NT2/D1 (cell line): ENCODE measurements at regions not wholly inside any gene's neighbourhood (a gene's known extent, or its start where the extent isn't known, plus 50 kb on each side); places are given as distances from the start of the nearest gene placed in this dataset.

ENCODE experiments used
- SUZ12 ChIP-seq: IDR thresholded peaks from 2 replicates; pipeline ENCODE4 v1.6.1; 2011; ENCODE audit not compliant: insufficient read length, insufficient read depth; ENCODE audit errors: extremely low read depth
- YY1 ChIP-seq: IDR thresholded peaks from 2 replicates; pipeline ENCODE4 v1.6.1; 2011; ENCODE audit not compliant: insufficient read length, insufficient read depth
- ZNF274 ChIP-seq: IDR thresholded peaks from 2 replicates; pipeline ENCODE4 v1.6.1; 2011; ENCODE audit warnings: mild to moderate bottlenecking, low read depth, low read length

DNA sequence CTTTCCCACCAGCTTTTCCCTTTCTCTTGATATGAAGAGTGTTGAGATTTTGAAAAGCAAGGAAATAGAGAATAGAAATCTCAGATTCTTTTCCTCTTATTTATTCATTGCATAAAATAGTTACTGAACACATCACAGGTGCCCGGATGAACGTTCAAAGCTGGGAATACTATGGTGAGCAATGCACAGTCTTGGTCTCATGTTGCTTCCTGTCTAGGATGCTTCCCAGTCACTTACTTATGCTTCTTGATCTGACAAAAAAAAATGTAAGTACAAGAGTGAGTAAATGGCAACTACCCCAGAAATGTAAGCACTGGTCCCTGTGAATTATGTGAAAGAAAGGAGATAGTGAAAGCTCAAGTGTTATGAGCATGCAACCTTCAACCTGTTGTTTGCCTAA lies 153.5 kb upstream of the S1PR3 start:
- TF ChIP-seq ZNF274, result no peak
- TF ChIP-seq SUZ12, result no peak
- no peak for TF ChIP-seq YY1
